GM12878 (cell line): ENCODE measurements at regions not wholly inside any gene's neighbourhood (a gene's known extent, or its start where the extent isn't known, plus 50 kb on each side); places are given as distances from the start of the nearest gene placed in this dataset.

Experiments
- ATAC-seq: fragments of 200-7000 bp; cut with Tn5 transposase; 3 replicates; pipeline ENCODE4 v1.9.1; 2020; ENCODE audit warnings: mild to moderate bottlenecking, moderate library complexity
- BruUV-seq: library from RNA; stranded (reverse); fragments of 400-500 nt; replicated peaks from 2 replicates; lab custom pipeline; 2021; lab: Mats Ljungman, UMichigan
- CTCF ChIA-PET: fragments of 300-600 bp; sonication (Branson Sonifier 250); formaldehyde crosslinking; extraction: SDS; loops from one replicate; lab custom pipeline; 2021; ENCODE audit warnings: inconsistent platforms; lab: Yijun Ruan, JAX
- POLR2A ChIA-PET: fragments of 350-600 bp; formaldehyde crosslinking; extraction: SDS; loops from one replicate; lab custom pipeline; 2021; ENCODE audit warnings: inconsistent platforms; lab: Charles Lee
- RAD21 ChIA-PET: fragments of 300-600 bp; sonication (Branson Sonifier 250); formaldehyde crosslinking; loops from one replicate; lab custom pipeline; 2023; ENCODE audit warnings: antibody characterized with exemption; ENCODE audit not compliant: unreplicated experiment; lab: Charles Lee
- SMC1A ChIA-PET: fragments of 300-600 bp; sonication (Branson Sonifier 250); formaldehyde crosslinking; loops from one replicate; lab custom pipeline; 2023; ENCODE audit not compliant: unreplicated experiment, uncharacterized antibody; lab: Charles Lee
- DNase-seq: peaks from one replicate; pipeline ENCODE4 v3.0.0-alpha.2; 2011; ENCODE audit warnings: low read depth, low spot score
- FAIRE-seq: peaks from 3 replicates; lab custom pipeline; 2011; peaks lifted over from hg19 to GRCh38; lab: Jason Lieb, UNC
- H2AFZ ChIP-seq: 2 replicates; pipeline ENCODE4 v1.6.0; 2011; ENCODE audit warnings: low read depth, low read length, control low read depth; ENCODE audit not compliant: control insufficient read depth
- H3K27ac ChIP-seq: 2 replicates; pipeline ENCODE4 v1.5.1; 2011; ENCODE audit warnings: control low read depth; ENCODE audit not compliant: control insufficient read depth, insufficient read depth
- H3K27me3 ChIP-seq, 2 experiments: replicated peaks in 1 of 2; 2 replicates each; pipeline versions ENCODE4 v1.6.0 to v1.6.1; 2011; ENCODE audit warnings: low read length in 1 of 2; ENCODE audit not compliant: control insufficient read depth in 2 of 2, insufficient read depth in 2 of 2
- H3K36me3 ChIP-seq, 2 experiments: 2 replicates each; pipeline ENCODE4 v1.5.1; 2011; ENCODE audit warnings: low read length in 1 of 2; ENCODE audit not compliant: control insufficient read depth in 2 of 2, insufficient read depth in 2 of 2
- H3K4me1 ChIP-seq: 2 replicates; pipeline ENCODE4 v1.6.1; 2011; ENCODE audit warnings: mild to moderate bottlenecking, low read length, moderate library complexity, mixed read lengths; ENCODE audit not compliant: control insufficient read depth, insufficient read depth
- H3K4me2 ChIP-seq: 2 replicates; pipeline ENCODE4 v1.6.0; 2011; ENCODE audit warnings: control low read depth; ENCODE audit not compliant: control insufficient read depth, insufficient read depth
- H3K4me3 ChIP-seq: fragments of 200-600 bp; sonication (generic); 2 replicates; pipeline ENCODE4 v1.5.1; 2016
- H3K79me2 ChIP-seq: 2 replicates; pipeline ENCODE4 v1.6.0; 2011; ENCODE audit warnings: low read length; ENCODE audit not compliant: control insufficient read depth, insufficient read depth
- H3K9ac ChIP-seq: 2 replicates; pipeline ENCODE4 v1.8.0; 2011; ENCODE audit warnings: low read length, control low read depth, mixed read lengths; ENCODE audit not compliant: control insufficient read depth, insufficient read depth
- H3K9me3 ChIP-seq: replicated peaks from 3 replicates; pipeline ENCODE4 v1.5.1; 2011; ENCODE audit warnings: mild to moderate bottlenecking, low read length; ENCODE audit not compliant: control insufficient read depth, insufficient read depth
- H4K20me1 ChIP-seq: 2 replicates; pipeline ENCODE4 v1.6.0; 2011; ENCODE audit not compliant: control insufficient read depth, insufficient read depth
- BRCA1 ChIP-seq: IDR thresholded peaks from 2 replicates; pipeline ENCODE4 v1.6.1; 2011; ENCODE audit warnings: low read depth, low read length, improper control_type of control experiment
- CEBPZ ChIP-seq: fragments of 150-350 bp; IDR thresholded peaks from 2 replicates; pipeline ENCODE4 v1.6.1; 2016; ENCODE audit warnings: low read depth, low read length
- EGR1 ChIP-seq, 2 experiments: IDR thresholded peaks; 1 replicate in 1 of 2; 2 replicates in 1 of 2; pipeline ENCODE4 v1.6.1; 2011 to 2012; ENCODE audit warnings: low read depth in 2 of 2, low read length in 2 of 2, borderline replicate concordance in 1 of 2, mild to moderate bottlenecking in 1 of 2, moderate library complexity in 1 of 2
- GABPA ChIP-seq: IDR thresholded peaks from 2 replicates; pipeline ENCODE4 v1.6.1; 2014; ENCODE audit warnings: antibody characterized with exemption, low read depth, mild to moderate bottlenecking, inconsistent platforms
- GATAD2B ChIP-seq: fragments of 450-650 bp; conservative IDR thresholded peaks from 2 replicates; pipeline ENCODE4 v1.6.1; 2017; ENCODE audit warnings: low read depth, mild to moderate bottlenecking, moderate library complexity
- NFXL1 ChIP-seq: fragments of 450-650 bp; IDR thresholded peaks from 2 replicates; pipeline ENCODE4 v1.6.1; 2017; ENCODE audit warnings: antibody characterized with exemption, mild to moderate bottlenecking, borderline replicate concordance
- NFYB ChIP-seq: IDR thresholded peaks from 2 replicates; pipeline ENCODE4 v1.6.1; 2011; ENCODE audit warnings: low read depth, mild to moderate bottlenecking, low read length, improper control_type of control experiment, moderate library complexity; ENCODE audit not compliant: insufficient read depth
- RBBP5 ChIP-seq: fragments of 200-600 bp; sonication (generic); conservative IDR thresholded peaks from 2 replicates; pipeline ENCODE4 v1.6.1; 2016
- RCOR1 ChIP-seq: conservative IDR thresholded peaks from 2 replicates; pipeline ENCODE4 v1.6.1; 2012; ENCODE audit warnings: low read depth, low read length, improper control_type of control experiment
- ZZZ3 ChIP-seq: IDR thresholded peaks from 2 replicates; pipeline ENCODE4 v1.6.1; 2011; ENCODE audit warnings: low read depth; ENCODE audit not compliant: control insufficient read depth, insufficient read length
- in situ Hi-C: fragments of 300-500 bp; cut with MboI; formaldehyde crosslinking; loops from 9 replicates; pipeline ENCODE4 v1.14.3; 2018; ENCODE audit warnings: mixed read lengths
- intact Hi-C: fragments of 100-400 bp; cut with micrococcal nuclease; formaldehyde crosslinking; loops from one replicate; pipeline ENCODE4 v1.14.2; 2022; ENCODE audit not compliant: unreplicated experiment

GRCh38 chr9:17011880-17012279 lies 123.0 kb upstream of the CNTLN start:
- CTCF ChIA-PET: no interaction called here
- SMC1A ChIA-PET: no interaction called here
- RAD21 ChIA-PET: no interaction called here

More at GRCh38 chr9:17011880-17012279, 123.0 kb upstream of the CNTLN start:
- no peaks in the 10 kb centered on the region for H3K36me3 ChIP-seq
- no TSS peak for BruUV-seq
- DNase-seq (no peak), FAIRE-seq (no peak), ATAC-seq (no peak)
- POLR2A ChIA-PET: no interaction called here
- no peak overlapping the region for H3K4me2 ChIP-seq
- H3K9me3 ChIP-seq: no peaks in the 10 kb centered on the region
- H3K27ac ChIP-seq: no peak overlapping the region
- H4K20me1 ChIP-seq: no peaks in the 10 kb centered on the region
- no peaks in the 10 kb centered on the region for H3K79me2 ChIP-seq
- H3K27me3 ChIP-seq: no peaks in the 10 kb centered on the region
- H3K4me3 ChIP-seq: no peak overlapping the region
- no peak overlapping the region for H2AFZ ChIP-seq
- no peak for TF ChIP-seq EGR1 (IDR thresholded peaks at IDR 0.05; ENCODE audit: borderline replicate concordance in 1 of 2, low read depth in 2 of 2, low read length in 2 of 2)
- TF ChIP-seq NFYB: no peak
- no peak for TF ChIP-seq RBBP5
- TF ChIP-seq BRCA1: no peak
- TF ChIP-seq ZZZ3: no peak
- no peak for TF ChIP-seq NFXL1
- TF ChIP-seq RCOR1: no peak
- no peak for TF ChIP-seq GATAD2B
- TF ChIP-seq CEBPZ: no peak
- TF ChIP-seq GABPA: no peak
- TF ChIP-seq, all 136 proteins: peak for 0
- H3K9ac ChIP-seq: no peak overlapping the region
- intact Hi-C loops: no loop called here
- in situ Hi-C loops: no loop called here
- no peaks in the 10 kb centered on the region for H3K4me1 ChIP-seq
